HG02840 (cell line): ENCODE measurements at regions not wholly inside any gene's neighbourhood (a gene's known extent, or its start where the extent isn't known, plus 50 kb on each side); places are given as distances from the start of the nearest gene placed in this dataset.

Experiments
- ATAC-seq: cut with Tn5 transposase; IDR thresholded peaks from one replicate; pipeline ENCODE4 v1.9.1; 2021; ENCODE audit warnings: mild to moderate bottlenecking, moderate library complexity, moderate number of reproducible peaks; ENCODE audit not compliant: unreplicated experiment, low FRiP score

GRCh38 chr1:83741348-83741747 lies 257.6 kb downstream of the TTLL7 start:
- ATAC-seq, result no peak

- no peak for ATAC-seq
Measured at GRCh38 chr1:83735526-83735925, 263.4 kb downstream of the TTLL7 start.

GRCh38 chr1:83734420-83734819 lies 264.5 kb downstream of the TTLL7 start:
- ATAC-seq, result no peak

- ATAC-seq, result no peak
Measured at GRCh38 chr1:83725735-83726360, 273.1 kb downstream of the TTLL7 start.

GRCh38 chr1:83718338-83718737 lies 280.6 kb downstream of the TTLL7 start:
- ATAC-seq, result no peak

- no peak for ATAC-seq
Measured at GRCh38 chr1:83717785-83718184, 281.1 kb downstream of the TTLL7 start.

- ATAC-seq, result no peak
Measured at GRCh38 chr1:83716641-83717040, 282.3 kb downstream of the TTLL7 start.

GRCh38 chr1:83715550-83715949 lies 283.4 kb downstream of the TTLL7 start:
- ATAC-seq, result no peak

- no peak for ATAC-seq
Measured at GRCh38 chr1:83709662-83710061, 289.3 kb downstream of the TTLL7 start.

- ATAC-seq, result no peak
Measured at GRCh38 chr1:83706354-83706938, 292.5 kb downstream of the TTLL7 start.

GRCh38 chr1:83705091-83705490 lies 293.8 kb downstream of the TTLL7 start:
- no peak for ATAC-seq

GRCh38 chr1:83704350-83704749 lies 294.6 kb downstream of the TTLL7 start:
- ATAC-seq, result no peak

GRCh38 chr1:83702356-83702755 lies 296.6 kb downstream of the TTLL7 start:
- ATAC-seq, result no peak

GRCh38 chr1:83701355-83701754 lies 297.6 kb downstream of the TTLL7 start:
- no peak for ATAC-seq

GRCh38 chr1:83698644-83699043 lies 300.3 kb downstream of the TTLL7 start:
- no peak for ATAC-seq

GRCh38 chr1:83697961-83698360 lies 301.0 kb downstream of the TTLL7 start:
- ATAC-seq, result no peak

- ATAC-seq, result no peak
Measured at GRCh38 chr1:83697220-83697619, 301.7 kb downstream of the TTLL7 start.

- ATAC-seq, result no peak
Measured at GRCh38 chr1:83694449-83694848, 304.5 kb downstream of the TTLL7 start.

- no peak for ATAC-seq
Measured at GRCh38 chr1:83693427-83694126, 305.4 kb downstream of the TTLL7 start.

- ATAC-seq, result no peak
Measured at GRCh38 chr1:83692524-83693381, 306.2 kb downstream of the TTLL7 start.

GRCh38 chr1:83691953-83692500 lies 306.9 kb downstream of the TTLL7 start:
- no peak for ATAC-seq
